SK-N-SH treated with all-trans-retinoic acid at 6 μM for 48 hours (cell line): ENCODE measurements at regions not wholly inside any gene's neighbourhood (a gene's known extent, or its start where the extent isn't known, plus 50 kb on each side); places are given as distances from the start of the nearest gene placed in this dataset.

Experiments
- CREB5 ChIP-seq: fragments of 250-450 bp; sonication (Bioruptor Pico); IDR thresholded peaks from 2 replicates; pipeline ENCODE4 v1.5.1; 2020; ENCODE audit warnings: low read depth, mild to moderate bottlenecking, moderate library complexity
- OSR1 ChIP-seq: fragments of 250-450 bp; sonication (Bioruptor Pico); IDR thresholded peaks from 2 replicates; pipeline ENCODE4 v1.8.0; 2022; ENCODE audit warnings: moderate library complexity, mild to moderate bottlenecking, inconsistent platforms
- POU6F1 ChIP-seq: fragments of 250-450 bp; sonication (Bioruptor Pico); IDR thresholded peaks from 2 replicates; pipeline ENCODE4 v1.8.0; 2021; ENCODE audit warnings: low read depth, mild to moderate bottlenecking, moderate library complexity, borderline replicate concordance
- PPARA ChIP-seq: fragments of 250-450 bp; sonication (Bioruptor Pico); IDR thresholded peaks from 2 replicates; pipeline ENCODE4 v1.5.0; 2020; ENCODE audit warnings: mild to moderate bottlenecking, borderline replicate concordance
- ZFP30 ChIP-seq: fragments of 450-650 bp; formaldehyde crosslinking; IDR thresholded peaks from 2 replicates; pipeline ENCODE4 v1.5.0; 2022; ENCODE audit warnings: mild to moderate bottlenecking, moderate library complexity
- ZNF565 ChIP-seq: fragments of 450-650 bp; formaldehyde crosslinking; conservative IDR thresholded peaks from 2 replicates; pipeline ENCODE4 v1.5.0; 2020; ENCODE audit warnings: low read depth, mild to moderate bottlenecking, moderate library complexity

- TF ChIP-seq CREB5 (CRISPR knock-in tag) = no peak
- TF ChIP-seq OSR1 (CRISPR knock-in tag) = no peak
- TF ChIP-seq POU6F1 (CRISPR knock-in tag) = no peak
- TF ChIP-seq ZNF565 = no peak
- no peak for TF ChIP-seq PPARA (CRISPR knock-in tag)
- no peak for TF ChIP-seq ZFP30 (CRISPR knock-in tag)
These were observed 218.0 kb downstream of the FGFR2 start for GRCh38 chr10:121380211-121380610.
